Inflammatory macrophage treated with lipopolysaccharide for 4 hours (primary cell): ENCODE measurements at regions not wholly inside any gene's neighbourhood (a gene's known extent, or its start where the extent isn't known, plus 50 kb on each side); places are given as distances from the start of the nearest gene placed in this dataset.

Source experiments
- DNase-seq: peaks from one replicate; pipeline ENCODE4 v3.0.0-alpha.2; 2020

- peak; percentile 47 for DNase-seq
These were observed 82.9 kb upstream of the STXBP6 start for GRCh38 chr14:25132732-25133422.

GRCh38 chr14:25132094-25132493, 82.1 kb upstream of the STXBP6 start:
- no peak for DNase-seq

- no peak for DNase-seq
These were observed 72.9 kb upstream of the STXBP6 start for GRCh38 chr14:25122843-25123242.

GRCh38 chr14:25122211-25122610, 72.3 kb upstream of the STXBP6 start:
- peak; percentile 27 for DNase-seq

- DNase-seq: no peak
These were observed 71.6 kb upstream of the STXBP6 start for GRCh38 chr14:25121337-25122129.

GRCh38 chr14:25120261-25120660, 70.3 kb upstream of the STXBP6 start:
- DNase-seq: no peak

- DNase-seq: no peak
These were observed 68.7 kb upstream of the STXBP6 start for GRCh38 chr14:25118671-25119070.

GRCh38 chr14:25117342-25117741, 67.4 kb upstream of the STXBP6 start:
- DNase-seq: no peak

GRCh38 chr14:25116607-25117006, 66.7 kb upstream of the STXBP6 start:
- no peak for DNase-seq

GRCh38 chr14:25113394-25113793, 63.4 kb upstream of the STXBP6 start:
- DNase-seq: no peak

- DNase-seq: no peak
These were observed 61.2 kb upstream of the STXBP6 start for GRCh38 chr14:25111061-25111601.

GRCh38 chr14:25110106-25110505, 60.2 kb upstream of the STXBP6 start:
- DNase-seq: no peak

GRCh38 chr14:25108959-25109358, 59.0 kb upstream of the STXBP6 start:
- no peak for DNase-seq

- DNase-seq: no peak
These were observed 58.3 kb upstream of the STXBP6 start for GRCh38 chr14:25108291-25108690.

- DNase-seq: no peak
These were observed 53.9 kb upstream of the STXBP6 start for GRCh38 chr14:25103820-25104219.

- DNase-seq: peak; percentile 33
These were observed 53.3 kb upstream of the STXBP6 start for GRCh38 chr14:25103271-25103670.

GRCh38 chr14:25102788-25103187, 52.8 kb upstream of the STXBP6 start:
- DNase-seq: no peak

GRCh38 chr14:25101276-25101675, 51.3 kb upstream of the STXBP6 start:
- DNase-seq: no peak
